ENCODE measurements at regions not wholly inside any gene's neighbourhood (a gene's known extent, or its start where the extent isn't known, plus 50 kb on each side); places are given as distances from the start of the nearest gene placed in this dataset.
A peak's percentile ranks its signal among the peaks of the same experiment; 100 is the strongest.

- no peak overlapping the region for H3K27ac ChIP-seq
- H3K27me3 ChIP-seq, result no peaks in the 10 kb centered on the region
- H3K36me3 ChIP-seq, result no peaks in the 10 kb centered on the region
- no peak for ATAC-seq
- peaks cover 0 to 34% (median 0%) of the 10 kb centered on the region in 3 donors for H3K9me3 ChIP-seq
- no peak overlapping the region for H3K4me3 ChIP-seq
- TF ChIP-seq POLR2AphosphoS5 (IDR thresholded peaks at IDR 0.05) (no peak), EP300 (IDR thresholded peaks at IDR 0.05) (no peak), POLR2A (IDR thresholded peaks at IDR 0.05) (no peak)
- TF ChIP-seq, protein P1, sequence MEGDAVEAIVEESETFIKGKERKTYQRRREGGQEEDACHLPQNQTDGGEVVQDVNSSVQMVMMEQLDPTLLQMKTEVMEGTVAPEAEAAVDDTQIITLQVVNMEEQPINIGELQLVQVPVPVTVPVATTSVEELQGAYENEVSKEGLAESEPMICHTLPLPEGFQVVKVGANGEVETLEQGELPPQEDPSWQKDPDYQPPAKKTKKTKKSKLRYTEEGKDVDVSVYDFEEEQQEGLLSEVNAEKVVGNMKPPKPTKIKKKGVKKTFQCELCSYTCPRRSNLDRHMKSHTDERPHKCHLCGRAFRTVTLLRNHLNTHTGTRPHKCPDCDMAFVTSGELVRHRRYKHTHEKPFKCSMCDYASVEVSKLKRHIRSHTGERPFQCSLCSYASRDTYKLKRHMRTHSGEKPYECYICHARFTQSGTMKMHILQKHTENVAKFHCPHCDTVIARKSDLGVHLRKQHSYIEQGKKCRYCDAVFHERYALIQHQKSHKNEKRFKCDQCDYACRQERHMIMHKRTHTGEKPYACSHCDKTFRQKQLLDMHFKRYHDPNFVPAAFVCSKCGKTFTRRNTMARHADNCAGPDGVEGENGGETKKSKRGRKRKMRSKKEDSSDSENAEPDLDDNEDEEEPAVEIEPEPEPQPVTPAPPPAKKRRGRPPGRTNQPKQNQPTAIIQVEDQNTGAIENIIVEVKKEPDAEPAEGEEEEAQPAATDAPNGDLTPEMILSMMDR (IDR thresholded peaks at IDR 0.05), result no peak
- no peaks in the 10 kb centered on the region for H3K4me1 ChIP-seq
- WGBS, 2 donors (ENCODE audit: low coverage in 1 of 2), result 75 to 80% methylated on average over 5 of the region's 5 CpGs
Measured at GRCh38 chr5:4180703-4181102, 585.1 kb downstream of the IRX1 start.

DNA sequence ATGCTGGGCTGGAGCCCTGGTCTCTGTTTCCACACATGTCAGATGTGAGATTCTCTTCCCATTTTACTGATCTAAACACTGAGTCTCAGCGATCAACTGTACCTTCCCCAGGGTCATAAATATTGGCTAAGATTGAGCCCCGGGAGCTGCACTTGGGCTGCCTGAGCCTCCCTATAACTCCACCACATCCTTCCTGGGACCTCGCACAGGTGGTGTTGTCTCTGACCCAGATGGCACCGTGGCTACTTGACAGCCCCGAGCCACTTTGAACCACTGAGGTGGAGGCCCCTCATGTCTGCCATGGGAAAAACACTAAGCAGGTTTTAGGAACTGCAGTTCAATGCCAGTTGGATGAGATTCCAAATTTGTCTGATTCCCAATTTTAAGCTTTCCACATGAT is 586.5 kb downstream of the IRX1 start:
- Histone ChIP-seq H3K4me1 (no peaks in the 10 kb centered on the region), H3K36me3 (no peaks in the 10 kb centered on the region), H3K4me3 (no peak overlapping the region), H3K27ac (no peak overlapping the region), H3K9me3 (peaks cover 0 to 30% (median 0%) of the 10 kb centered on the region in 3 donors), H3K27me3 (no peaks in the 10 kb centered on the region)
- TF ChIP-seq POLR2A (IDR thresholded peaks at IDR 0.05), result no peak
- no peak for TF ChIP-seq POLR2AphosphoS5 (IDR thresholded peaks at IDR 0.05)
- TF ChIP-seq, protein P1 (IDR thresholded peaks at IDR 0.05), result no peak
- no peak for TF ChIP-seq EP300 (IDR thresholded peaks at IDR 0.05)
- ATAC-seq, result no peak
- WGBS, 2 donors (ENCODE audit: low coverage in 1 of 2), result 82 to 92% methylated on average over 2 to 5 of the region's 5 CpGs

DNA sequence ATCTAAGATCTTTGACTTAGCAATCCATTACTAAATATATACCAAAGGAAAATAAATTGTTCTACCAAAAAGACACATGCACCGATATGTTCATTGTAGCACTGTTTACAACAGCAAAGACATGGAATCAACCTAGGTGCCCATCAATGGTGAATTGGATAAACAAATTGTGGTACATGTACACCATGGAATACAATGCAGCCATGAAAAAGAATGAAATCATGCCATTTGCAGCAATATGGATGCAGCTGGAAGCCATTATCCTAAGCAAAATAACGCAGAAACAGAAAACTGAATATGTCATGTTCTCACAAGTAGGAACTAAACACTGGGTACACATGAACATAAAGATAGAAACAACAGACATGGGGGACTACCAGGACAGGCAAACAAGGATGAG is 589.5 kb downstream of the IRX1 start:
- ATAC-seq, result no peak
- H3K27ac ChIP-seq, result no peak overlapping the region
- WGBS, 2 donors (ENCODE audit: low coverage in 1 of 2), result 72 to 84% methylated on average over 2 of the region's 2 CpGs
- no peaks in the 10 kb centered on the region for H3K36me3 ChIP-seq
- no peaks in the 10 kb centered on the region for H3K27me3 ChIP-seq
- H3K4me3 ChIP-seq, result no peak overlapping the region
- TF ChIP-seq, protein P1 (IDR thresholded peaks at IDR 0.05), result no peak
- no peak for TF ChIP-seq POLR2A (IDR thresholded peaks at IDR 0.05)
- no peak for TF ChIP-seq POLR2AphosphoS5 (IDR thresholded peaks at IDR 0.05)
- no peak for TF ChIP-seq EP300 (IDR thresholded peaks at IDR 0.05)
- no peaks in the 10 kb centered on the region for H3K4me1 ChIP-seq
- peaks cover 0 to 13% (median 0%) of the 10 kb centered on the region in 3 donors for H3K9me3 ChIP-seq

- 78 to 90% methylated on average over 4 of the region's 4 CpGs for whole genome bisulfite sequencing, 2 donors (ENCODE audit: low coverage in 1 of 2)
- Histone ChIP-seq H3K4me1 (no peaks in the 10 kb centered on the region), H3K9me3 (peaks cover 0 to 13% (median 0%) of the 10 kb centered on the region in 3 donors), H3K36me3 (no peaks in the 10 kb centered on the region), H3K27me3 (no peaks in the 10 kb centered on the region), H3K27ac (no peak overlapping the region), H3K4me3 (no peak overlapping the region)
- ATAC-seq, result no peak
- TF ChIP-seq EP300 (IDR thresholded peaks at IDR 0.05) (no peak), POLR2A (IDR thresholded peaks at IDR 0.05) (no peak), POLR2AphosphoS5 (IDR thresholded peaks at IDR 0.05) (no peak)
- TF ChIP-seq, protein P1 (IDR thresholded peaks at IDR 0.05), result no peak
Measured at GRCh38 chr5:4188704-4189103, 593.1 kb downstream of the IRX1 start.

GRCh38 chr5:4189317-4189716 is 593.7 kb downstream of the IRX1 start:
- H3K9me3 ChIP-seq, result peaks cover 0 to 10% (median 0%) of the 10 kb centered on the region in 3 donors
- no peak overlapping the region for H3K4me3 ChIP-seq
- H3K36me3 ChIP-seq, result no peaks in the 10 kb centered on the region
- H3K4me1 ChIP-seq, result no peaks in the 10 kb centered on the region
- WGBS, 2 donors (ENCODE audit: low coverage in 1 of 2), result 41 to 67% methylated on average over 1 to 2 of the region's 2 CpGs
- H3K27me3 ChIP-seq, result no peaks in the 10 kb centered on the region
- TF ChIP-seq EP300 (IDR thresholded peaks at IDR 0.05), result no peak
- H3K27ac ChIP-seq, result no peak overlapping the region
- peak; percentile 55 for ATAC-seq
